ENCODE measurements at regions not wholly inside any gene's neighbourhood (a gene's known extent, or its start where the extent isn't known, plus 50 kb on each side); places are given as distances from the start of the nearest gene placed in this dataset.
A peak's percentile ranks its signal among the peaks of the same experiment; 100 is the strongest.
"Not testable (repeated sequence)": the region's sequence is repeated elsewhere in the genome, so short reads cannot be mapped to it uniquely, and the experiment has no call there.

DNA sequence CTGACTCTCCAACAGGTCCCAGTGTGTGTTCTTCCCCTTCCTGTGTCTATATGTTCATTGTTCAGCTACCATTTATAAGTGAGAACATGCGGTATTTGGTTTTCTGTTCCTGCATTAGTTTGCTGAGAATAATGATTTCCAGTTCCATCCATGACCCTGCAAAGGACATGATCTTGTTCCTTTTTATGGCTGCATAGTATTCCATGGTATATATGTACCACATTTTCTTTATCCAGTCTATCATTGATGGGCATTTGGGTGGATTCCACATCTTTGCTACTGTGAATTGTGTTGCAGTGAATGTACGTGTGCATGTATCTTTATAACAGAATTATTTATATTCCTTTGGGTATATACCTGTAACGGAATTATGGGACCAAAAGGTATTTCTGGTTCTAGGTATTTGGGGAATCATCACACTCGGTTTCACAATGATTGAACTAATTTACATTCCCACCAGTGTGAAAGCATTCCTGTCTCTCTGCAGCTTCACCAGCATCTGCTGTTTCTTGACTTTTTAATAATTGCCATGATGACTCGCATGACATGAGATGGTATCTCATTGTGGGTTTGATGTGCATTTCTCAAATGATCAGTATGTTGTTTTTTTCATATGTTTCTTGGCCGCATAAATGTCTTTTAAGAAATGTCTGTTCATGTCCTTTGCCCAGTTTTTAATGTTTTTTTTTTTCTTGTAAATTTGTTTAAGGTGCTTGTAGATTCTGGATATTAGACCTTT, 60.2 kb downstream of the LSMEM1 start:
- DNase-seq = no peak

DNA sequence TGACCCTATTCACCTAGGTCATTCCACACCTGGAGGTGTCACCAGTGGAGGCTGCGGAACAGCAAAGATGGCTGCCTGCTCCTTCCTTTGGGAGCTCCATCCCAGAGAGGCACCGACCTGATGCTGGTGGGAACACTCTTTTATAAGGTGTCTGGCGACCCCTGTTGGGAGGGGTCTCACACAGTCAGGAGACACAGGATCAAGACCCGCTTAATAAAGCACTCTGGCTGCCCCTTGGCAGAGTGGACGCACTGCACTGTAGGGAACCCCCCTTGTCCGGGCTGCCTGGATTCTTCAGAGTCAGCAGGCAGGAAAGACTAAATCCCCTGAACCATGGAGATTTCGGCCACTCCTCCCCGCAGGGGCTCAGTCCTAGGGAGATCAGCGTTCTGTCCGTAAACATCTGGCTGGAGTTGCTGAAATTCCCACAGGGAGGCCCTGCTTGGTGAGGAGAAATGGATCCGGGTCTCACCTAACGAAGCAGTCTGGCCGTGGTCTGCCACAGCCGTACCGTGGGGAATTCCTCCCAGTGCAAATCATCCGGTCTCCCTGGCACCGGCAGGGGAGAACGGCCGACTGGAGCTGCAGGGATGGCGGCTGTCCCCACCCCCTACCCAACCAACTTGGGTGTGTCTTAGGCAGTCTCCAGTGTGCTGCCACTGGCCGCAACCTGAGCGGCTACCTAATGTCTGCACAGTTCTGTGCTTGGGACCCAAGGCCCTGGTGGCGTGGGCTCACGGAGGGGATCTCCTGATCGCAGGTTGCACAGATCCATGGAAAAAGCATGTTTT, 66.1 kb downstream of the LSMEM1 start:
- no peak for DNase-seq

DNA sequence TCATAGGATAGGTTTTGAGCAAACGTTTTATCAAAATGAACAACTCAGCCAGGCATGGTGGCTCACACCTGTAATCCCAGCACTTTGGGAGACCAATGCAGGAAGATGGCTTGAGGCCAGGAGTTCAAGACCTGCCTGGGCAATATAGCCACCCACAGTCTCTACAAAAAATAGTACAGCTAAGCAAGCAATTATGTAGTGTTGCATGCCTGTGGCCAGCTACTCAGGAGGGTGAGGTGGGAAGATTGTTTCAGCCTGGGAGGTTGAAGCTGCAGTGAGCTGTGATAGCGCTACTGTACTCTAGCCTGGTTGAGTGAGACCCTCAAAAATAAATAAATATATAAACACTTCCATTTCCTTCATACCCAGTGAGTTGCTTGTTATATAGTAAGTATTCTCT, 67.1 kb downstream of the LSMEM1 start:
- no peak for DNase-seq

DNA sequence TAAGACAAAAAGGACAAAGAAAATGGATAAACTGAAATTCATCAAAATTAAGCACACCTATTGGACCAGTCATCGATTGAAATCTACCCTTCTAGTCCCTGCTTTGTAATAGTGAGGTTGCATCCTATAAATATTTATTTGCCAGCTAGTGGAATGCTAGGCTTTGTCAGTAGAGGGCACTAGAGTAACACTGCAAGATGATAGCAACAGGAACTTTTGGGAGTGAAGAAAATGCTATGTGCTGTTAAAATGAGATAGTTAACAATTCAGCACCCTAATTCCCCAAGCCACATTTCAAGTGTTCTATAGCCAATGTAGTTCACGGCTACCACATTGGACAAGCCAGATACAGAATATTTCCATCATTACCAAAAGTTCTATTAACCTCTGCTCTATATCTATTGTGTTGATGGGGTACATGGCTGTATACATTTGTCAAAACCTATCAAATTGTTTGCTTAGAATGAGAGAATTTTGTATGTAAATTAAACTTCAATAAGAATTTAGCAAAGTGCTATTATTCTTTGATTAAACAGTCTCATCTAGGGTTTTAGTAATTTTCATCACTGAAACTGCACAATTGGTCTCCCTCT, 69.8 kb downstream of the LSMEM1 start:
- peak; percentile 67 for DNase-seq

DNA sequence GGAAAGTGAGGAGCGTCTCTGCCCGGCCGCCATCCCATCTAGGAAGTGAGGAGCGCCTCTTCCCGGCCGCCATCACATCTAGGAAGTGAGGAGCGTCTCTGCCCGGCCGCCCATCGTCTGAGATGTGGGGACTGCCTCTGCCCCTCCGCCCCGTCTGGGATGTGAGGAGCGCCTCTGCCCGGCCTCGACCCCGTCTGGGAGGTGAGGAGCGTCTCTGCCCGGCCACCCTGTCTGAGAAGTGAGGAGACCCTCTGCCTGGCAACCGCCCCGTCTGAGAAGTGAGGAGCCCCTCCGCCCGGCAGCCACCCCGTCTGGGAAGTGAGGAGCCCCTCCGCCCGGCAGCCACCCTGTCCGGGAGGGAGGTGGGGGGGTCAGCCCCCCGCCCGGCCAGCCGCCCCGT, 70.7 kb downstream of the LSMEM1 start:
- not testable (repeated sequence) for DNase-seq

DNA sequence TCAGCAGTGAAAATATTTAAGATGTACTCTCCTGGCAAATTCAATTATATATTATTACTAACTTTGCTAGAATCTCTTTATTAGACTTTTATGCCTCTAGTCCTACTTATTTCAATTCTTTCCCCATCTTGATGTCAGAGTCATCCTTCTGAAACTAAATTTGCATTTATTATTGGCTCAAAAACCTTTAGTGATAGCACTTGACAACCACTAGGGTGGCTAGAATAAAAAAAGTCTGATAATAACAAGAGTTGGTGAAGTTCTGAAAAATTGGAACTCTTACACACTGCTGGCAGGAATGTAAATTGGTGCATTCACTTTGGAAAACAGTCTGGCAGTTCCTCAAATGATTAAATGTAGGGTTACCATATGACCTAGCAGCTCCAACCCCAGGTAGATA, 73.8 kb downstream of the LSMEM1 start:
- DNase-seq = no peak

DNA sequence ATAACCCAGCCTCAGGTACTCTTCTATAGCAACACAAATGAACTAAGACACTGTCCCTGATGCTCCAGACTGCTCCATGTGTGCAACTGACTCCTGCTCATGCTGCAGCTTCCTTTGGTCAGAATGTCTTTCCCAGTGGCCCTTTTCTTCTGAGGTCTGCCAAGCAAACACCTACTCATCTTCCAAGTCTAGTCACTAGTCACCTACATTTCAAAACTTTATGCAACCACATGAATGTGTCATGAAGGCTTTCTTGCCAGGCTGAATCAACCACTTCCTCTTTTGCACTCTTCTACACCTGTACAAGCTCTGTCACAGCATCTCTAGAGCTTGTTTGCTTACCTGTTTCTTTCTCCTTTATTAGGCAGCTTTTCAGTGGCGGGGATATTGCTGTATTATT, 75.8 kb downstream of the LSMEM1 start:
- DNase-seq = no peak

DNA sequence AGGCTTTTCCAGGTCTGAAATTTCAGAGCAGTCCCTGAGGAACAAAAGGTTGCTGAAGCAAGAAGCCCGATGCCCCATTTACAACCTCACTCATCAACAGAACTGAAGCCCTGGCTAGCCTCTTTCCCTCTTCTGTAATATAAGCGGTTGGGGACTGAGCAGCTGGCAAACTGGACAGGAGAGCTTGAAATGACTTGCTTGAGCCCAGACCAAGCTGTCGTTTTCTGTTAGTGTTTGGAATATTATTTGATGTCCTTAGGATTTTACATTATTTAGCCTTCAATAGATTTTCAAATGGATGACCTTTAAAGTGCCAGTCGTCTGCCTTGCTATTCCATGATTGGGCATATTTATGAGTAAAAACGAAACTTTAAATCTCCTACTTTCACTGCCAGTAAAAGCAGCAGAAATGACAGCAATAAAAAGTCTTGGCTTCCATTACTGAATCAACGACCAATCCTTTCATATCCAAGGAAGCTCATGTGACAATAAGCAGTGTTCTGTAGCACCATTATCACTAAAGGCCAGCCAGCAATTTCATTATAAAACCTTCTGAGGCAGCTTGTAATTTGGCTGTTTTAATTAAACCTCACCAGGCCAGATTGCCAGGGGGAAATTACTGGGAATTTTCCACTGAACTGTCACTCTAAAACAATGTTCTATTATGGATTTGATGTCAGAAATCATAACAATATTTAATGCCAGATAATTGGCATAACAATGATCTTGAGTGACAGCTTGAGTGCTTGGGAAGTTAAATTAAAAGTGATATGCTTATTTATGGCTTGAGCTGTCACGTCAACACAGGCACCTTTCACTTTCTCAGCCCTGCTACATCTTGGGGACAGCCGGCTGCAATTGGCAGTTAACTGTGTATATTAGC, 85.9 kb downstream of the LSMEM1 start:
- DNase-seq = no peak

DNA sequence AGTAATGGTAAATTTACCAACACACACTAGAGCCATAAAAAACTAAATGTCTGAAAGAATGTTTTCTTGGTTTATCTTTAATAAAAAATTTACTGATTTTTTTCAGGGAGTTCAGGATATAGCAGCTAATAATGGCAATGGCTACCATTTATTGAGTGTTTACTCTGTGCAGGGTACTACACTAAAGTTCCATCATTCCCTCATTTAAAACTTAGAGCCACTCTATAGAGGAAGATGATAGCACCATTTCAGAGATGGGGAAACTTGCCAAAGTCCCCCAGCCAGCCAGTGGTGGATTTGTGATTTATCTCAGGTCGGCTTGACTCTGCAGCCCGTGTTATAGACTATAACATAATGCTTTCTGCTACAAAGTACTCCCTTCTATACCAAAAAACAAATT, 86.6 kb downstream of the LSMEM1 start:
- no peak for DNase-seq

DNA sequence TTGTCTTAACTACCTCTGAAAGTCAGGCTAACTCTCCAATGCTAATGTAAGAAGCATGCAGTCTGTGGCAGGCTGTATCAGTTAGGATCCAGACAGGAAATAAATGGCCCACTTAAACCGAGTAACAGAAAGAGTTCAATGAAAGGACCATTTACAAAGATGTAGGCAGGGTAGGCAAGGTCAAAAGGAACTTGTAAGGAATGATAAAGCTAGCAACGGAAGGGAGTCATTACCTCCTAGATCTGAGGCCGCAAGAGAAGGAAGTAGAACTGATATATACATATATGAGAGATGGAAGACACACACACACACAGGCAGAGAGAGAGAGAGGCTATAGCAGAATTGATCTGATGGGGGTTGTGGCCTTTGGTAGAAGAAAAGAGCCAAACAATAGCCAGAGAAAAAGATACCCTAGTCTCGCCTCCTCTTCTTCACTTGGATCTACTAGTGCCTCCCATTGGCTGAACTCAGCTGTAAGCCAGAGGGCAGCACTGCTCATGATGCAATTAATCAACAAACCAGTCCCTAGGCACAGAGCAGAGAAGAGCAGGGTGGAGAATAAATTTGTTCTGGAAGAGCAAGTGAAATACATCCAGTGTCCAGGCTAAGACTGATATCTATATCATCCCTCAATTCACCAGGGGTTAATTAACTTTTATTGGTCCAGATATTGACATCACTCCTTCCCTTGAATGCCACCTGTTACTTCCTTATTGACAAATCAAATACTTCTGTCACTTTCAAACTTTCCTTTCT, 91.2 kb downstream of the LSMEM1 start:
- DNase-seq = no peak

DNA sequence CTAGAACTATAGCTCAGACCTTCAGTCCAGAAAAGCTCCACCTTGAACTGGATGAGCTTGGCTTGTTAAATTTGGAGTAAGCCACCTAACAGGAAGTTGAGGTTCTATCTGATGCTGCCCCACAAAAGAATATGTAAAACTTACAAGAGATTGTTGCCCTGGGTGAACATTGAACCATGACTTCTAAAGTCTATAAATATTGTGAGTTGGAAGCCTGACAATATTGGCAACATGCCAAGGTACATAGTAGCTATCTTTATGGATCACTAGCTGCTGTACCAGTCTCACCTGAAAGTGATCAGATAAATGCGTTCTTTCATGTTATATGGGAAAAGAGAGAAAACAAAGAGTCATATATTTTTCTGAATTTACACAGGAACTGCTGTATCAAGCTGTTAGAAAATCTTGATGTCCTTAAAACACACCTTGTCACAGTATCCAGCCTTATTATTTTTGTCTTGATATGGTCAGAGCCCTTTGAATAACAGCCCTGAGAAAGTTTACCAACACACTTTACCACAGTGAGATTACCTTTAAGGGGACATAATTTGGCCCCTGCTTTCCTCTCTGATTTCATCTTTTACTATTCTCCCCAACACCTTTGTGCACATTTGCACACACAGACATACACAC, 92.0 kb downstream of the LSMEM1 start:
- DNase-seq = no peak

DNA sequence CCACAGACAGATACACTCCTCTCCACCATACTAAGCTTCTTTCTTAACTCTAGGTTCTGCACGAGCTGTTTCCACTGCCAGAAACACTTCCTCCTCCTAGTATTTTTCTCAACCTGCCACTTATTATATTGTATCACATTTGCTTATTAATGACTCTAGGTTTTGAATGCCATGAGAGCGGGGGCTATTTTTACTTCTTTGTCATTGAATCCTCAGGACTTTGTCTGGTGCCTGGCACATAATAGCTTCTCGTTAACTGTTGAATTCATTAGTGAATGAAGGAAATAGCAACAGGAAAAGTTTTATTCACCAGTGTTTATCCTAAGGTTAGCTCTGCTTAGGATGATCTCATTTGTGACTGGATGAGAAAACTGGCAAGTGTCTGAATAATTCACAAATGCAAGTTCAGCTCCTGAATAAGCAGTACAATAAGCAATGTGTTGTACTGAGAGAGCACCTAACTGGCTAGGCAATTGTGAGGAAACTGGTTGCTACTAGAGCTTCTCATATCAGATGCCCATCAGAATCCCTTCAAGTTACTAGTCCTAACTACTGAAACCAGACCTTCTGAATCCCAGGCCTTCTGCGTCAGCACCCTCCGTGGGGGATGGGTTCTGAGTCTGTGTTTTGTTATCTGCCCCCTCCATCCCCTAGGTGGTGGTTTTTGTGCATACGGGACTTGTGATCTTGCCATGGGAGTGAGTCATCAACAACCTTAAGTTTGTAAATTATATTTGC, 92.7 kb downstream of the LSMEM1 start:
- DNase-seq = no peak

DNA sequence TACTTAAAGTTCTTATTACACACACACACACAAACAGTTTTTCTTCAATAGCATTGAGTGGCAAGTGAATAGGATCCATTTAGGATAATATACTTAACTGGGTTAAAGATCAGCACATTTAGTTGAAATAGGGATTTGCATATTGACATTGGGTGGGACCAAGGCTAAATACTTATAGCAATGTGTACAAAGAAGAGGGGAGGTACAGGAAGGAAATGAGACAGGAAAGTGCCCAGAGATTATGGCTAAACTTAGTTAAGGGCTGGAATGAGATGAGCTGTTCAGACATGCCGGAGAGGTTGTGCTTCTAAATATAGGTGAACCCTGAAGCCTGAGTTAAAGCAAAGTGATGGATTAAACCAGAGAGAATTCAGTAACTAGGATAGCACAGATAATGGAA, 95.1 kb downstream of the LSMEM1 start:
- DNase-seq = no peak

DNA sequence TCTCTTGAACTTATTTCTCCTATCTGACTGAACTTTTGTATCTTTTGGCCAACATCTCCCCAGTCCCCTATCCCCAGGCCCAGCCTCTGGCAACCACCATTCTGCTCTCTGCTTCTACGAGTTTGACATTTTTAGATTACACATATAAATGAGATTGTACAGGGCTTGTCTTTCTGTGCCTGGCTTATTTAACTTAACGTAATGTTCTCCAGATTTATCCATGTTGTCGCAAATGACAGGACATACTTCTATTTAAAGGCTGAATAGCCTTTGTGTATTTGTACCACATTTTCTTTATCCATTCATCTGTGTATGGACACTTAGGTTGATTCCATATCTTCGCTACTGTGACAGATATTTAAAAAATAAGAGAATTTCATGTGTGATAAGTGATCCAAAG, 98.6 kb downstream of the LSMEM1 start:
- no peak for DNase-seq

DNA sequence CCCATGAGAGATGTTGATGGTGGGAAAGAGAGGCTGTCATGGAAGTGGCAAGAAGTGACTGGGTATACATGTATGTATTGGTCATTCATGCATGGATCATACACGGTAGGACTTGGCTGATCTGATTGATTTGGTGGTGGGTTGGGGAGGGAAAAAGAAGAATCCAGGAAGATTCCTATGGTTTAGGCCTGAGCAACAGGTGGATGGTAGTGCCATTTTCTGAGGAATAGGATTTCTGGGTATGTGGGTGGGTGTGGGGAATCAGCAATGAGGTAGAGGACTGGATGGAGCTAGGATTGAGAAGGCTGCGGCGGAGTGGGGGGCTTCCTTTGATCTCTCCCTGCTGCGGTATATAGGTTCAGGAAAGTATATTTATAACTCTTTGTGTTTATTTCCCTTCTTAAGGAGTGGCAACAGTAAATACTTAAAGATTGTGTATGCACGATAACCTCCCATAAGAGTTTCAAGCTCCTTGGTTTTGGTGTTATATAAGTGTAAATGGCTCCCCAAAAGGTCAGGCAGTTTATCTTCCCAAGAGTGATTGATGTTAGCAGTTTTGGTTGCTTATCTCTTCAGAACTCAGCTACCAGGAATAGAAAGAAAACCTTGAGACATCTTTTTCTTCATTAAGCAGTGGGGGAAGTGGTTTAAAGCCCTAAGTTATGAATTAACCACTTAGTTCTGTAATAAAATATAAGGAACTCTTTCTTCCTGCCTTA, 100.1 kb downstream of the LSMEM1 start:
- DNase-seq = no peak

DNA sequence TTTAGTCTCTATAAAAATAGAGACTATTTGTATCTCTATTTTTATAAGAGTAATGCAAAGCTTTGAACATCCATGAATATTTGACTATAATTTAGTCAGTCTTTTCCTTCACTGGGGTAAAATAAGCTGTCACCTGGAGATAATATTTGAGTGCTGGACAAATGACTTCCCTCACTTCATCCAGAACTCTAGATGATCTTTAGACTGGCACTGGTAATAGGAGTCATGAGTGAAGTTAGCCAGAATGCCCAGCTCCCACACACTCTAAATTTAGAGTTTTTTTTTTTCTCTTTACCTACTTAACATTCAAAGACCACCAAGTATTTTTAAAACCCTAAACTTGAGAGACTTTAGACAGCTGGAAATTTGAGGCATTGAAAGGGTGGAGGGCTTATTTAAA, 100.7 kb downstream of the LSMEM1 start:
- DNase-seq = no peak

DNA sequence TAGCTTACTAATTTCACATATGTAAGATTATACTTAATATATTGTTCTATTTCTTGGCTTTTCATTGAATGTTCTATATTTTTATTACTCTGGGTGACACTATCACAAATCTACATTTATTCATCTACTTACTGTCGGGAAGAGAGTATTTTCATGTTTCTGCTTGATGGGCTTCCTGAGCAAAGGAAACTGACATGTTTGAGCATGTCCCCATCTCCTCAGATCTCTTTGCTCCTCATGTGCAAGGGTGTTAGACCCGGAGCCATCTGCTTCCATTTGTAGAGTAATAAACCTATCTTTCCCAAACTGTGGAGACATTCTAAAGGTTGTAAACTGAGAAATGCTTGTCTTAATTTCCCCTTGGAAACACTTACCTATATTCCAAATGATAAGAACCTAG, 103.5 kb downstream of the LSMEM1 start:
- DNase-seq = no peak

DNA sequence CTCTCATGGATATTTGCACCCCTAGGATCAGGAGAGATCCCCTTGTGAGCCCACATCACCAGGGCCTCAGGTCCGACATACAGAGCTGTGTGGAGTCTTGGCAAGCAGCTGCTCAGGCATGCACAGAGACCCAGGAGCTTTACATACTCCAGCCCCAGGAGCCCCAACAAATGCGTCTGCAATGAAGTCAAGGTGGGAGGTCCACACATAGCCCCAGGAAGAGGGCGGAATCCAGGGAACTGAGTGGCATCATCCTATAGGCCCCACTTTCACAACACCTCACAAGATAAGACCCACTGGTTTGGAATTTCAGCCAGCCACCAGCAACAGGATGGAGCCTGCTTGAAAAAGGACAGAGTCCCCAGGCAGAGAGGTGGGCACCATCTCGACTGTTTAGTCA, 106.7 kb downstream of the LSMEM1 start:
- no peak for DNase-seq

DNA sequence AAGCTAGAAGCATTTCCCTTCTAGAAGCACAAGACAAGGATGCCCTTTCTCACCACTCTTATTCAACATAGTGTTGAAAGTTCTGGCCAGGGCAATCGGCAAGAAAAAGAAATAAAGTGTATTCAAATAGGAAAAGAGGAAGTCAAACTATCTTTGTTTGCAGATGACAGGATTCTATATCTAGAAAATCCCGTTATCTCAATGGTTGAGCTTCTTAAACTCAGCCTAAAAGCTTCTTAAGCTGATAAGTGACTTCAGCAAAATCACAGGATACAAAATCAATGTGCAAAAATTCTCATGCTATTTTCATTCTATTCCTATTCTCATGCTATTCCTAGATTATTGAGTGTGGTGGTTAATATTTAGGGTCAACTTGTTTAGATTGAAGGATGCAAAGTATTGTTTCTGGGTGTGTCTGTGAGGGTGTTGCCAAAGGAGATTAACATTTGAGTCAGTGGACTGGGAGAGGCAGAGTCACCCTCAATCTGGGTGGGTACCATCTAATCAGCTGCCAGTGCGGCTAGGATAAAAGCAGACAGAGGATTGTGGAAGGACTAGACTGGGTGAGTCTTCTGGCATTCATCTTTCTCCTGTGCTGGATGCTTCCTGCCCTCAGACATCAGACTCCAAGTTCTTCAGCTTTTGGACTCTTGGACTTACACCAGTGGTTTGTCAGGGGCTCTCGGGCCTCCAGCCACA, 111.9 kb downstream of the LSMEM1 start:
- DNase-seq = not testable (repeated sequence)

DNA sequence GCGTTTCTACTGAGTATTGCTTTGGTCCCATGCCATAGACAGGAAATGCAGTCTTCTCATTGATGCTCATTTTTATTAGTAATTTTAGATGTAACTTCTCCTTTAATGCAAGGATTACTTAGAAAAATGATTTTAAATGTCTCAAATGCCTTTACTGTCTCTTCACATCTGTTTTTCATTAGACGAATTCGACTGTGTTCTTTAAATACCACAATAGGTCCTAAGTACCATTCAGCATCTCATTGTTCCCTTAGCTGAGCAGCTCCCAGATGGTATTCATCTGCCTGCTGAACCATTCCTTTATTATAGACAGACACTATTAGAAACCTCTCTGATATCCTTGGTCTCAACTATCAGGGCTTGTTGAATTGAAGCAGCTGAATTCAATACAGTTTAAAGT, 113.6 kb downstream of the LSMEM1 start:
- no peak for DNase-seq

All from CD4-positive, alpha-beta T cell treated with Interleukin-17A for 1 hour (primary cell).